ENCODE measurements at regions not wholly inside any gene's neighbourhood (a gene's known extent, or its start where the extent isn't known, plus 50 kb on each side); places are given as distances from the start of the nearest gene placed in this dataset.

- H3K4me1 ChIP-seq: no peaks in the 10 kb centered on the region
- H3K4me3 ChIP-seq: no peak overlapping the region
- peaks cover 11% of the 10 kb centered on the region; the same call in 2 of the 3 replicates for H3K9me3 ChIP-seq
- TF ChIP-seq FOSB (CRISPR knock-in tag; IDR thresholded peaks at IDR 0.05) (no peak), PHF8 (IDR thresholded peaks at IDR 0.05; ENCODE audit: borderline replicate concordance, low read depth) (no peak), SMC3 (IDR thresholded peaks at IDR 0.05) (no peak), E2F6 (IDR thresholded peaks at IDR 0.05; ENCODE audit: borderline replicate concordance, low read depth) (no peak), FOSL2 (IDR thresholded peaks at IDR 0.05) (no peak), FOSL2 (CRISPR knock-in tag; IDR thresholded peaks at IDR 0.05) (no peak), PBX3 (IDR thresholded peaks at IDR 0.05) (no peak), POLR2AphosphoS2 (conservative IDR thresholded peaks at IDR 0.05; ENCODE audit: low read length) (no peak), RCOR1 (IDR thresholded peaks at IDR 0.05; ENCODE audit: low read depth, low read length) (no peak), CHD2 (IDR thresholded peaks at IDR 0.05; ENCODE audit: low read length, partially characterized antibody) (no peak), USF2 (IDR thresholded peaks at IDR 0.05) (no peak), HOXB5 (CRISPR knock-in tag; IDR thresholded peaks at IDR 0.05) (no peak), BHLHE40 (IDR thresholded peaks at IDR 0.05; ENCODE audit: low read depth, low read length) (no peak), TFCP2L1 (CRISPR knock-in tag; IDR thresholded peaks at IDR 0.05) (no peak), MAX (IDR thresholded peaks at IDR 0.05) (no peak), KDM1A (IDR thresholded peaks at IDR 0.05; ENCODE audit: low read depth) (no peak), RFX5 (IDR thresholded peaks at IDR 0.05) (no peak), RARB (CRISPR knock-in tag; IDR thresholded peaks at IDR 0.05) (no peak), NR3C1 (IDR thresholded peaks at IDR 0.05) (no peak)
- TF ChIP-seq, protein P1, sequence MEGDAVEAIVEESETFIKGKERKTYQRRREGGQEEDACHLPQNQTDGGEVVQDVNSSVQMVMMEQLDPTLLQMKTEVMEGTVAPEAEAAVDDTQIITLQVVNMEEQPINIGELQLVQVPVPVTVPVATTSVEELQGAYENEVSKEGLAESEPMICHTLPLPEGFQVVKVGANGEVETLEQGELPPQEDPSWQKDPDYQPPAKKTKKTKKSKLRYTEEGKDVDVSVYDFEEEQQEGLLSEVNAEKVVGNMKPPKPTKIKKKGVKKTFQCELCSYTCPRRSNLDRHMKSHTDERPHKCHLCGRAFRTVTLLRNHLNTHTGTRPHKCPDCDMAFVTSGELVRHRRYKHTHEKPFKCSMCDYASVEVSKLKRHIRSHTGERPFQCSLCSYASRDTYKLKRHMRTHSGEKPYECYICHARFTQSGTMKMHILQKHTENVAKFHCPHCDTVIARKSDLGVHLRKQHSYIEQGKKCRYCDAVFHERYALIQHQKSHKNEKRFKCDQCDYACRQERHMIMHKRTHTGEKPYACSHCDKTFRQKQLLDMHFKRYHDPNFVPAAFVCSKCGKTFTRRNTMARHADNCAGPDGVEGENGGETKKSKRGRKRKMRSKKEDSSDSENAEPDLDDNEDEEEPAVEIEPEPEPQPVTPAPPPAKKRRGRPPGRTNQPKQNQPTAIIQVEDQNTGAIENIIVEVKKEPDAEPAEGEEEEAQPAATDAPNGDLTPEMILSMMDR (IDR thresholded peaks at IDR 0.05): no peak
- TF ChIP-seq, protein P2, sequence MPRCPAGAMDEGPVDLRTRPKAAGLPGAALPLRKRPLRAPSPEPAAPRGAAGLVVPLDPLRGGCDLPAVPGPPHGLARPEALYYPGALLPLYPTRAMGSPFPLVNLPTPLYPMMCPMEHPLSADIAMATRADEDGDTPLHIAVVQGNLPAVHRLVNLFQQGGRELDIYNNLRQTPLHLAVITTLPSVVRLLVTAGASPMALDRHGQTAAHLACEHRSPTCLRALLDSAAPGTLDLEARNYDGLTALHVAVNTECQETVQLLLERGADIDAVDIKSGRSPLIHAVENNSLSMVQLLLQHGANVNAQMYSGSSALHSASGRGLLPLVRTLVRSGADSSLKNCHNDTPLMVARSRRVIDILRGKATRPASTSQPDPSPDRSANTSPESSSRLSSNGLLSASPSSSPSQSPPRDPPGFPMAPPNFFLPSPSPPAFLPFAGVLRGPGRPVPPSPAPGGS (IDR thresholded peaks at IDR 0.05): no peak
- ATAC-seq (no peak), DNase-seq (ENCODE audit: low read depth in 1 of 2, low spot score in 1 of 2) (no peak), FAIRE-seq (no peak)
- POLR2A ChIA-PET: no interaction called here
- H3K27ac ChIP-seq: no peak overlapping the region
- CTCF ChIA-PET: no interaction called here
- 0% methylated on average over 1 of the region's 1 CpG for WGBS (ENCODE audit: missing lambda C conversion rate)
- no peak overlapping the region for H3K4me2 ChIP-seq
These were observed 134.7 kb upstream of the VEPH1 start for GRCh38 chr3:157637866-157638265.

DNA sequence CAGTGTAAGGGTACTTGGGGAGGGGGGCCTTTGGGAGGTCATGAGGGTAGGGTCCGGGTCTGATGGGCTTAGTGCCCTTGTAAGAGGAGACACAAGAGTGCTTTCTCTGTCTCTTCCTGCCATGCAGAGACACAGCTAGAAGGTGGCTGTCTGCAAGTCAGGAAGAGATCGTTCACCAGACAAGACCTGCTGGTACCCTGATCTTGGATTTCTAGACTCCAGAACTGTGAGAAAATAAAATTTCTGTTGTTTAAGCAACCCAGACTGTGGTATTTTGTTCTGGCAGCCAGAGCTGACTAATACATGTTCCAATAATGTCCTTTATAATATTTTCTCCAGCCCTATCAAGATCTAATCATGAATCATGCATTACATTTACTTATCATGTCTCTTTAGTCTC, 130.0 kb upstream of the VEPH1 start:
- POLR2A ChIA-PET: no interaction called here
- TF ChIP-seq NR3C1 (IDR thresholded peaks at IDR 0.05) (no peak), JUN (IDR thresholded peaks at IDR 0.05) (no peak), FOXS1 (CRISPR knock-in tag; IDR thresholded peaks at IDR 0.05) (no peak), RCOR1 (IDR thresholded peaks at IDR 0.05; ENCODE audit: low read depth, low read length) (no peak), FOSB (CRISPR knock-in tag; IDR thresholded peaks at IDR 0.05) (no peak), PBX3 (IDR thresholded peaks at IDR 0.05) (no peak), GATA3 (IDR thresholded peaks at IDR 0.05; ENCODE audit: borderline replicate concordance) (no peak), FOSL2 (IDR thresholded peaks at IDR 0.05) (no peak), FOSL2 (CRISPR knock-in tag; IDR thresholded peaks at IDR 0.05) (no peak), HOXA7 (CRISPR knock-in tag; IDR thresholded peaks at IDR 0.05) (no peak), ZNF302 (CRISPR knock-in tag; IDR thresholded peaks at IDR 0.05) (no peak), HES2 (IDR thresholded peaks at IDR 0.05) (no peak), CBX2 (IDR thresholded peaks at IDR 0.05; ENCODE audit: borderline replicate concordance, low read depth) (no peak), HDAC2 (IDR thresholded peaks at IDR 0.05) (no peak)
- TF ChIP-seq, protein P2 (IDR thresholded peaks at IDR 0.05): no peak

More for the DNA sequence above, 130.0 kb upstream of the VEPH1 start:
- Histone ChIP-seq H3K4me2 (no peak overlapping the region), H3K4me3 (no peak overlapping the region), H3K27ac (no peak overlapping the region), H3K4me1 (no peaks in the 10 kb centered on the region), H3K9me3 (peaks cover 7% of the 10 kb centered on the region; the same call in 2 of the 3 replicates)
- ATAC-seq (no peak), DNase-seq (ENCODE audit: low read depth in 1 of 2, low spot score in 1 of 2) (no peak), FAIRE-seq (no peak)
- CTCF ChIA-PET: no interaction called here
- 13% methylated on average over 2 of the region's 2 CpGs for WGBS (ENCODE audit: missing lambda C conversion rate)
